GM12878 (cell line): ENCODE measurements at regions not wholly inside any gene's neighbourhood (a gene's known extent, or its start where the extent isn't known, plus 50 kb on each side); places are given as distances from the start of the nearest gene placed in this dataset.

Experiments
- BCLAF1 ChIP-seq: fragments of 450-650 bp; IDR thresholded peaks from 2 replicates; pipeline ENCODE4 v1.6.1; 2017; ENCODE audit warnings: antibody characterized with exemption, mild to moderate bottlenecking, moderate library complexity
- CHD2 ChIP-seq: IDR thresholded peaks from 2 replicates; pipeline ENCODE4 v1.6.1; 2011; ENCODE audit warnings: low read depth, low read length, improper control_type of control experiment, borderline replicate concordance
- E4F1 ChIP-seq: fragments of 450-650 bp; IDR thresholded peaks from 2 replicates; pipeline ENCODE4 v1.6.1; 2018; ENCODE audit warnings: borderline replicate concordance, mild to moderate bottlenecking; ENCODE audit not compliant: partially characterized antibody
- EP300 ChIP-seq, 2 experiments: fragments of 150-350 bp in 1 of 2; IDR thresholded peaks; 2 replicates each; pipeline ENCODE4 v1.6.1; 2011 to 2012; ENCODE audit warnings: low read depth in 2 of 2, low read length in 2 of 2, borderline replicate concordance in 1 of 2, improper control_type of control experiment in 1 of 2, inconsistent platforms in 1 of 2; ENCODE audit not compliant: control insufficient read depth in 1 of 2
- HDGF ChIP-seq: fragments of 450-650 bp; IDR thresholded peaks from 2 replicates; pipeline ENCODE4 v1.6.1; 2016; ENCODE audit warnings: antibody characterized with exemption
- IKZF2 ChIP-seq, 2 experiments: fragments of 450-650 bp; IDR thresholded peaks; 2 replicates each; pipeline ENCODE4 v1.6.1; 2017; ENCODE audit warnings: mild to moderate bottlenecking in 2 of 2, moderate library complexity in 2 of 2
- KLF5 ChIP-seq: fragments of 450-650 bp; IDR thresholded peaks from 2 replicates; pipeline ENCODE4 v1.6.1; 2014; ENCODE audit warnings: mild to moderate bottlenecking; ENCODE audit not compliant: partially characterized antibody
- SKIL ChIP-seq: fragments of 450-650 bp; IDR thresholded peaks from 2 replicates; pipeline ENCODE4 v1.6.1; 2017; ENCODE audit warnings: mild to moderate bottlenecking, low read depth, inconsistent platforms; ENCODE audit not compliant: poor library complexity, severe bottlenecking
- TARDBP ChIP-seq: IDR thresholded peaks from 2 replicates; pipeline ENCODE4 v1.6.1; 2016; ENCODE audit warnings: borderline replicate concordance
- TBL1XR1 ChIP-seq: IDR thresholded peaks from 2 replicates; pipeline ENCODE4 v1.6.1; 2012; ENCODE audit warnings: low read depth, low read length, improper control_type of control experiment
- ZBED1 ChIP-seq: IDR thresholded peaks from 2 replicates; pipeline ENCODE4 v1.6.1; 2016; ENCODE audit warnings: borderline replicate concordance
- TF ChIP-seq, protein P1 (sequence below): IDR thresholded peaks from 2 replicates; pipeline ENCODE4 v1.6.1; 2011; ENCODE audit warnings: low read depth, low read length, improper control_type of control experiment, borderline replicate concordance

- TF ChIP-seq EP300 (IDR thresholded peaks at IDR 0.05; ENCODE audit: borderline replicate concordance in 1 of 2, control insufficient read depth in 1 of 2, low read depth in 2 of 2, low read length in 2 of 2) (no peak), TARDBP (no peak), TBL1XR1 (no peak), KLF5 (no peak), ZBED1 (no peak), SKIL (no peak), CHD2 (no peak), BCLAF1 (no peak), E4F1 (no peak), IKZF2 (IDR thresholded peaks at IDR 0.05) (no peak), HDGF (no peak)
- TF ChIP-seq, protein P1, sequence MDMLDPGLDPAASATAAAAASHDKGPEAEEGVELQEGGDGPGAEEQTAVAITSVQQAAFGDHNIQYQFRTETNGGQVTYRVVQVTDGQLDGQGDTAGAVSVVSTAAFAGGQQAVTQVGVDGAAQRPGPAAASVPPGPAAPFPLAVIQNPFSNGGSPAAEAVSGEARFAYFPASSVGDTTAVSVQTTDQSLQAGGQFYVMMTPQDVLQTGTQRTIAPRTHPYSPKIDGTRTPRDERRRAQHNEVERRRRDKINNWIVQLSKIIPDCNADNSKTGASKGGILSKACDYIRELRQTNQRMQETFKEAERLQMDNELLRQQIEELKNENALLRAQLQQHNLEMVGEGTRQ, result no peak
Measured at GRCh38 chr2:236748801-236749200, 179.2 kb downstream of the ACKR3 start (continued).
